ENCODE measurements at regions not wholly inside any gene's neighbourhood (a gene's known extent, or its start where the extent isn't known, plus 50 kb on each side); places are given as distances from the start of the nearest gene placed in this dataset.

DNA sequence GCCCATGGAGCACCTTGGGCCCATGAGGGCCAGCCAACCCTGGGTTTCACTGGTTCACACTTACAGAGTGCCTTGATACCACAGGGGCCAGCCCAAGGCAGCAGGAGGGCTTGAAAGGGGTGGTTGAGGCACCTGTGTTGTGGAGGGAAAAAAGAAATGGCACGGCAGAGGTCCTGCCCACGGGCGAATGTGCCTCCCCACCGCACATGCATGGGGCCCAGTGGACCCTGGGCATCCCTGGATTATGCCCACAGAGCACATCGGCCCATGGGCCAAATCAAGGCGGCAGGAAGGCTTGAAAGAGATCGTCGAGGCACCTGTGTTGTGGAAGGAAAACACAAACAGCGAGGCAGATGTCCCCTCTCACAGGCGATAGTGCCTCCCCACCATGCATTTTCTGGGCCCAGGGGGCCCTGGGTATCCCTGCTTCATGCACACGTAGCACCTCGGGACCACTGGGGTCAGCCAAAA, 378.1 kb downstream of the ALG10 start:
- TF ChIP-seq CTCF (IDR thresholded peaks at IDR 0.05; ENCODE audit: low read depth, low read length) (no peak), POLR2A (IDR thresholded peaks at IDR 0.05; ENCODE audit: extremely low read depth, insufficient read length) (no peak), MYC (IDR thresholded peaks at IDR 0.05; ENCODE audit: low read depth, low read length) (no peak)
- TF ChIP-seq, protein P1, sequence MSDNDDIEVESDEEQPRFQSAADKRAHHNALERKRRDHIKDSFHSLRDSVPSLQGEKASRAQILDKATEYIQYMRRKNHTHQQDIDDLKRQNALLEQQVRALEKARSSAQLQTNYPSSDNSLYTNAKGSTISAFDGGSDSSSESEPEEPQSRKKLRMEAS (IDR thresholded peaks at IDR 0.05; ENCODE audit: low read depth, low read length) = no peak
